ENCODE measurements at regions not wholly inside any gene's neighbourhood (a gene's known extent, or its start where the extent isn't known, plus 50 kb on each side); places are given as distances from the start of the nearest gene placed in this dataset.
A peak's percentile ranks its signal among the peaks of the same experiment; 100 is the strongest.
"Not testable (repeated sequence)": the region's sequence is repeated elsewhere in the genome, so short reads cannot be mapped to it uniquely, and the experiment has no call there.

- peaks cover 26% of the 10 kb centered on the region for H3K4me1 ChIP-seq (ENCODE audit: low read depth)
- no peak for TF ChIP-seq CTCF (IDR thresholded peaks at IDR 0.05)
- H3K4me3 ChIP-seq, result no peak overlapping the region
- intact Hi-C loops (cut with DNase I, micrococcal nuclease), result no loop called here
- no peaks in the 10 kb centered on the region for H3K9me3 ChIP-seq
- peak; percentile 78 for ATAC-seq
- peak in 2 of 3 donors; percentile 53 to 65 for DNase-seq
- no peaks in the 10 kb centered on the region for H3K36me3 ChIP-seq (ENCODE audit: low read depth)
These were observed 242.5 kb upstream of the PRSS58 start for GRCh38 chr7:142500366-142500765.

- H3K36me3 ChIP-seq (ENCODE audit: low read depth), result no peaks in the 10 kb centered on the region
- TF ChIP-seq CTCF (IDR thresholded peaks at IDR 0.05), result no peak
- peaks cover 26% of the 10 kb centered on the region for H3K4me1 ChIP-seq (ENCODE audit: low read depth)
- DNase-seq, result no peak
- H3K9me3 ChIP-seq, result no peaks in the 10 kb centered on the region
- no peak overlapping the region for H3K4me3 ChIP-seq
- peak; percentile 4 for ATAC-seq
- intact Hi-C loops (cut with DNase I, micrococcal nuclease), result no loop called here
These were observed 241.8 kb upstream of the PRSS58 start for GRCh38 chr7:142499635-142500034.

- Histone ChIP-seq H3K36me3 (ENCODE audit: low read depth) (no peaks in the 10 kb centered on the region), H3K4me1 (ENCODE audit: low read depth) (peaks cover 26% of the 10 kb centered on the region), H3K9me3 (no peaks in the 10 kb centered on the region), H3K4me3 (no peak overlapping the region)
- TF ChIP-seq CTCF (IDR thresholded peaks at IDR 0.05), result no peak
- ATAC-seq, result no peak
- intact Hi-C loops (cut with DNase I, micrococcal nuclease), result no loop called here
- DNase-seq, result no peak
These were observed 240.5 kb upstream of the PRSS58 start for GRCh38 chr7:142498364-142498763.

- ATAC-seq (peak; percentile 74), DNase-seq (peak in 1 of 3 donors; percentile 37)
- peak; percentile 32 for TF ChIP-seq CTCF (IDR thresholded peaks at IDR 0.05)
- no peaks in the 10 kb centered on the region for H3K9me3 ChIP-seq
- no peaks in the 10 kb centered on the region for H3K36me3 ChIP-seq (ENCODE audit: low read depth)
- intact Hi-C loops (cut with DNase I, micrococcal nuclease), result no loop called here
- peaks cover 22% of the 10 kb centered on the region for H3K4me1 ChIP-seq (ENCODE audit: low read depth)
- no peak overlapping the region for H3K4me3 ChIP-seq
These were observed 238.7 kb upstream of the PRSS58 start for GRCh38 chr7:142496545-142496991.

GRCh38 chr7:142495879-142496278 lies 238.0 kb upstream of the PRSS58 start:
- H3K36me3 ChIP-seq (ENCODE audit: low read depth); intact Hi-C loops (cut with DNase I, micrococcal nuclease); DNase-seq; H3K9me3 ChIP-seq; ATAC-seq; H3K4me3 ChIP-seq: not testable (repeated sequence)
- H3K4me1 ChIP-seq (ENCODE audit: low read depth), result peaks cover 15% of the 10 kb centered on the region

- ATAC-seq; DNase-seq; H3K4me3 ChIP-seq; intact Hi-C loops (cut with DNase I, micrococcal nuclease); H3K4me1 ChIP-seq (ENCODE audit: low read depth); H3K36me3 ChIP-seq (ENCODE audit: low read depth); H3K9me3 ChIP-seq: not testable (repeated sequence)
These were observed 237.4 kb upstream of the PRSS58 start for GRCh38 chr7:142495301-142495700.

- DNase-seq (no peak), ATAC-seq (no peak)
- intact Hi-C loops (cut with DNase I, micrococcal nuclease), result no loop called here
- Histone ChIP-seq H3K4me3 (no peak overlapping the region), H3K9me3 (no peaks in the 10 kb centered on the region), H3K36me3 (ENCODE audit: low read depth) (no peaks in the 10 kb centered on the region), H3K4me1 (ENCODE audit: low read depth) (peaks cover 4% of the 10 kb centered on the region)
- TF ChIP-seq CTCF (IDR thresholded peaks at IDR 0.05), result no peak
These were observed 236.2 kb upstream of the PRSS58 start for GRCh38 chr7:142494021-142494420.

All from mucosa of descending colon (tissue), 3 donors.